NCI-H460 (cell line): ENCODE measurements at regions not wholly inside any gene's neighbourhood (a gene's known extent, or its start where the extent isn't known, plus 50 kb on each side); places are given as distances from the start of the nearest gene placed in this dataset.

ENCODE experiments used
- DNase-seq: peaks from one replicate; pipeline ENCODE4 v3.0.0-alpha.2; 2016; ENCODE audit warnings: low read depth; ENCODE audit errors: extremely low read depth

GRCh38 chr13:85666356-85666755, 132.9 kb downstream of the SLITRK6 start:
- no peak for DNase-seq

- peak; percentile 22 for DNase-seq
Observed at GRCh38 chr13:85665286-85665685, 133.9 kb downstream of the SLITRK6 start.

DNA sequence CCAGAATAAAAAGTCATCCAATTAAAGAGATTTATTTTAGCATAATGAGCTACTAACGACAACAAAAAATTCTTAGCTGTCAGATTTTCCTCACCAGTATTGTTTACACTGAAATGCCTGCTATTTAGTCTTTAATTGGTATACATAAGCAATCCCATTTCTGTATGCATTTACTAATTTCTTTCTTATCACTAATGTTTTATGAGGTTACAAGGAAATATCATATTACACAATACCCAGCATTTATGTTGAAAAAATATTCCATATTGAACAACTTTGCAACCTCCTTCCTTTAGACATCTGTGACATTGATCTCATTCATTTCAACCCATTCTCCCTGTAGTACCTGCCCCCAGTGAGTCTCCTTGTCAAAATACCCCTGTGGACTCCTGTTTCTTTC, 135.4 kb downstream of the SLITRK6 start:
- no peak for DNase-seq

GRCh38 chr13:85662186-85662585, 137.0 kb downstream of the SLITRK6 start:
- DNase-seq = no peak

DNA sequence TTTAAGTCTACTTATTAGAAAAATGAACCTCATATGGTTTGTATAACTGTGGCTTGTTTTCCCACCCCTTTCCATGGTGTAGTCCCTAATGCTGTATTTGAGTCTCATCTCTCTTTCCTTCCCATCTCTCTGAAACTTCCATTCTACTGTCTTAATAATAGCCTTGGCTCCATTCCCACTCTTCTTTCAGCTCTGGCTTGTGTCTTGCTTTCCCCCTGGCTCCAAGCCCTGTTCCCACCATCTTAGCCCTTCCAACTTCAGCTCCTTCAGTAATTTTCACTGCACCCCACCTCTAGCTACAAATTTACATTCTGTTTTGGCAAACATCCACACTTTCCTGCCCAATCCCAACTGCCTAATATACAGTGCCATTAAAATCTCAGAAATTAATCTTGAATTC, 137.5 kb downstream of the SLITRK6 start:
- DNase-seq = no peak

DNA sequence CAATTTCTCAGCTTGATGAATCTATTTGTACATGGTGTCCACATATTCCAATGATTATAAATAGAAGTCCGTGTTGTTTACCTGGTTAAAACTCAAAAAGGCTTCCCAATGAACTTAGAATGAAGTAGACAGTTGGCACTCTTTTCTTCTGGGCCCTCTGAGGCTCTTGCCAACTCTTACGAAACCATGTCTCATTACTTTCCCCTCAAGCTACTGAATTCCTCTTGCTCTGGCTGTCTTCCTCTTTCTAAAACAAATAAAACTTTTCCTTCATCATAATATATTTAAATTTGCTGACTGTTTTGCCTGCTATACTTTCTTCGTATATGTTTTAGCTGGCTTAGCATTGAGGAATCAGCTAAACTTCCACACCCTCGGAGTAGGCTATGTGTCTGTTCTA, 139.7 kb downstream of the SLITRK6 start:
- DNase-seq = no peak

GRCh38 chr13:85657942-85658341, 141.3 kb downstream of the SLITRK6 start:
- no peak for DNase-seq

- DNase-seq = no peak
Observed at GRCh38 chr13:85655040-85655439, 144.2 kb downstream of the SLITRK6 start.

DNA sequence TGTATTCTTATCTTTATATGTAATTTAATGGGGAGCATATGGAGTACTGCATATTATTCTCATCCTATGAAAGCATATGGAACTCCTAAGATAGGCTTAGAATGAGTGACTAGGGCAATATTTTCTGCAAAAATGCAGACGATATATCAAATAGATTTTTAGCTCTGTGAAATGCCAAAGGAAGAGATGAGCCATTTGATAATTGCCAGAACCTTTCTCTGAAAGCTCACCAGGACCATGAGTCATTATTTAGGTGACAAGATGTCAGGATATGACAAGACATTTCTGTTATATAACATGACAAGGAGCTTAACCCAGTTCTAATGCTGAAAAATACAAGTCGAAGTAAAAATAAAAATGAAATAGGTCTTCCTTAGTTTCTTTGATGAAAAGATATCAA, 145.0 kb downstream of the SLITRK6 start:
- DNase-seq = no peak

GRCh38 chr13:85653681-85654080, 145.5 kb downstream of the SLITRK6 start:
- no peak for DNase-seq

DNA sequence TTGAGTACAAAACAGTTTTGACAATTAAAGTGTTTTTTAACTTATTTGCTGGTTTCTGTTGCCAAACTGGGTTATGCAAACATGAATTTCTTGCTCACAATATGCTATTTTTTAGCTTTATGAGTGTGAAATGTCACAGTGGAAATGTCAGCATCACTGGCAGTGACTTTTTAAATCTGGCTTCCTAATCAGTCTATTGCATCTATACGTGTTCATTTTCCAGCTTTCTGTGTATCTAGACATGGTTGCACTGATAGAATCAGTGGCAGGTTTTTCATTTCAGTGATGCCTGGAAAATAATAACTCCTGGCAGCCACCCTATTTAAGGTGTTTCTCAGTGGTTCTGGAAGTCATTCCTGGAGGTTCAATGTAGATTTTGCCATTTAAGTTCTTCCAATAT, 146.7 kb downstream of the SLITRK6 start:
- no peak for DNase-seq

GRCh38 chr13:85651440-85651839, 147.8 kb downstream of the SLITRK6 start:
- no peak for DNase-seq

DNA sequence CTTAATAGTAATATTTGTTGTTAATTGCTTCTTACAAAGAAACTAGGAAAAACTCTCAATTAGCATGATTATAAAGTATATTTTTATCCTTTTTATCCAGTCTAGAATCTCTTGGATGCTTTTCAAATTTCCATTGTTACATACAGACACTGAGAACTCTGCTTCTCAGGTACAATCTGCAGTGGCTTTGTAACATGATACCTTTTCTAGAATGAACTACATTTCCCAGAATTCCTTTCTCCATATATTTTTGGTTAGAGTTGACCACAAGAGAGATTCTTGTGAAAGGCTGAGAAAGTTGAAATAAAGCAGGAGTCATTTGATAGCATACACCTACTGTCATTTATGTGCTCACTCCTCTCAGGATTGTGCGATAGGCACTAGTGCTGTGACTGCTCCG, 148.6 kb downstream of the SLITRK6 start:
- DNase-seq = no peak

DNA sequence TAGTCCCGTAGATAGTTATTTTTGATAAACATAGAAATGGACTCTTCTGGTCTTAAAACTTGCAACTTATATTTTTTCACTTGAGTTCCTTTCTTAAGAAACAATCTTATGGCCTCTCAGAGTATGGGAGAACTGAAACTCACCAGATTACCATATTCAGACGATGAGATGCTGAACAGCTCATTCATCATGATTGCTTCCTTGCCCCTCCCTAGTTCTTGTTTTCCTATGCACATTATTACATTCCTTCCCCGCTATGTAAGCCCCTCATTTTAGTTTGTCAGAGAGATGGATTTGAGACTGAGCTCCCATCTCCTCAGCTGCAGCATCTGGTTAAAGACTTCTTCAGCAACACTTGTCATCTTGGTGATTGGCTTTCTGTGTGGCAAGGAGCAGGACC, 158.5 kb downstream of the SLITRK6 start:
- DNase-seq = no peak

DNA sequence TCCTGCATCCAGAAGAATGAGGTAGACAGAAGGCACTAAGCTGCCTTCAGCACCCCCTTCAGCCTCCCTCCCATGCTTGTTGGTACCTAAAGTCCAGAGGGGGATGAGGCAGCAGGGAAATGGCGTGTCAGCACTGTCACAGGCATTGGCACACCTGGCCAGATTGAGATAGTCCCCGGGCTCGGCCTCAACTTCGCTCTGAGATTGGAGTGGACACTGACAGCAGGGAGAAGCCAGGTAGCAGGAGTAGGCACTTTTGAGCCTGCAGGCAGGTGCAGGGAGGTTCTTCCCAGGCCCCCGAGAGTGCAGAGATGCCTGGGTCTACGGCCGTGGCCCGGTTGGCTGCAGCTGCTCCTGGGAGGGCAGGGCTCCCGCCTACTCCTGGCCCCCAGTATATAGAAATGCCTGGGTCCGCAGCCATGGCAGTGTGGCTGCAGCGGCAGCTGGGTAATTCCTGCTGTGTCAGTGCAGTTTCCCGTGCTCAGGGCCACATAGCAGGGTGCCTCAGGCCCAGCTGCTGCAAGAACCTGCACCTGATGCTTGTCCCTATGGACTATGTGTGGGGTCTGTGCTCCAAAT, 160.3 kb downstream of the SLITRK6 start:
- DNase-seq = no peak

DNA sequence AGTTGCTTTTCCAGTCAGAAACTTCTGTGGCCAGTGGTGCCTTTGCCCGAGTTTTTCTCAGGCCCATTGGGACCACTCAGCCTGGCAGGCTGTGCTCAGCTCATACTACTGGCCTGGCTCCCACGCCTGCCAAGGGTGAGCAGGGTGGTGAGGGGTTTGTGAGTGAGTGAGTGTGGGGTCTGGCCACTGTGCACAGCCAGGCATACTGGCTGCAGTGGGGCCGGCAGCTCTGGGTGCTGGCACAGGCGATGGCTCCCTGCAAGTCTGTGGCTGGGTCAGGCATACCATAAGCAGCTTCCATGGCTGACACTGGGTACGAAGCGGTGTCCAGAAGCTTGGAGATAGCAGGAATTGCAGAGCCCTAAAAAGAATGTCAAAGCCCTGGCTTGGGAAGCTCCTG, 161.0 kb downstream of the SLITRK6 start:
- no peak for DNase-seq

DNA sequence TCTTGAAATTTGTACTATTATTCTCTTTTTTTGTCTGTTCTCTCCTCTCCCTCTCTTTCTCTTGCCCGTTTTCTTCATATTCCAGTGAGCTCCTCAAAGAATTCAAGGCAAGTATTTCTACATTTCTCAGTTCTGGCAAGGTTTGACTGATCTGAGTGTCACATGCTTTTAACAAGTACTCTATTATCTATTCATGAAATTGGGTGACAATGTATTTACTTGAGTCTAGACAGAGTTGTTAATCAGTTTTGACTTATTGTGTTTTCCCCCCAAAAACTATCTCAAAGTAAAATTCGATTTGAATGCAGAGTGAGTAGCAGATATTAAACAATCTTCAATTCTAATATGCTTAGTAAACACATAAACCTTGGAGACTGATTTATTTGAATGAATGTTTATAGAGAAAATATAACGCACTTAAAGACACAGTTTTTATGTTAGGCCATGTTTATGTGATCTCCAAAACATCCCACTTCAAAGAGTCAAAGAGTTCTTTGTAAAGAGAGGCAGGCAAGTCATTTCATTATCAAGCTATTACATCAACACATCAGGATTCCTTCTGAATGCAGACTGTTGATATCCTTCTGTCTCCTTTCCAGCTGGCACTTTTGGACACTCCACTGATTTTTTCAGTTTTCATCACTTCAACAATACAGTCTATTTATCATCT, 166.6 kb downstream of the SLITRK6 start:
- DNase-seq = no peak

DNA sequence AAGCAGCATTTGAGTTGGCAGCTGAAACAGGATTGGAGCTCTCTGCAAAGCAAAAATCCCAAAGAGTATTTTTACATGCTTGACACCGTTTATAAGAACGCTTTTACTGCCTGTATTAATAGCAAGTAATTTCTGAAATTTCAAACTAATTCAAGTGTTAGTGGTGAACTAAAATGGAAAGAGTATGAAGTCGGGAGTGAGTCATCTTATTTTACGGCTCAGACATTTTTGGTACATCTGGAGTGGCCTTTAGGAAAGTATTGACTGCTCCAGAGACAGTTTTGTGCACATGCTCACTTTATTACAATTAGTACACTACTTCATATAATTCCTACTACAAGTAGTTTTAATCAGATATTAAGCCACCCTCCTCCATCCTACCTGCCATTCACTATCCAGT, 167.4 kb downstream of the SLITRK6 start:
- no peak for DNase-seq

DNA sequence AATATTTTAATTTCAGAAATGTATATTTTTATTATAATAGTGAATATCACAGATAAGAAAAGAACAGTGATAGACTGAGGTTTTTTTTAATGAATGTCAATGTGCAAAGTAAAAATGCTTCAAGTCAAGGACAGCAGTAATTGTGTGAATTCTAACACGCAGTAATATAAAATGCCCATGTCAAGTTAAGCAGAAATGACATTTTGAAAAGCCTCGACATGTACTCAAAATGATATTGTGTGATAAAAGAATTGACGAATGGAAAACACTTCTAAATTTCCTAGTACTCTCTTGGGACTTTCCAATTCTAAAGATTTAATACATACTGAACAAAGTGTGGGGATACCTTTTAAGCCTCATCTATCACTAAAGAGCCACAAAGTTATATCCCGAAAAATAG, 172.6 kb downstream of the SLITRK6 start:
- no peak for DNase-seq

DNA sequence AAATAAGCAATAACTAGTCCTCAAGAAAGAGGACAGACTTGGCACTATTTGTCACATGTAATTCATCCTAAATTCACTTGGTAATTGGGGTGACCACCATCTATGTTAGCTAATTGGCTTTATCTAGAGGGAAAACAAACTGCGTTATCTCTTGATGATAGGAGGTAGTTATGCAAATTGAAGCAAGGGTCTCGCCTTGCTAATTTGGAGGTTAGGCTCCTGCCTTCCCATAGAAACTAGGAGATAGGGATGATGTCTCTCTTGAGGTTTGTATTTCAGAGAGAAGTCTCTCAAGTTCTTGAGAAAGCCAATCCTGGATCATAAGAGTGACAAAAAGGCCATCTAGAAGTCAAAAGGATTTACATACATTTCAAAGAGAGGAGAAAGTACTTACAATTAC, 179.9 kb downstream of the SLITRK6 start:
- no peak for DNase-seq

- no peak for DNase-seq
Observed at GRCh38 chr13:85618521-85618920, 180.7 kb downstream of the SLITRK6 start.

GRCh38 chr13:85616275-85616674, 182.9 kb downstream of the SLITRK6 start:
- DNase-seq = no peak

GRCh38 chr13:85615031-85615430, 184.2 kb downstream of the SLITRK6 start:
- no peak for DNase-seq
